GM23338 (cell line): ENCODE measurements at regions not wholly inside any gene's neighbourhood (a gene's known extent, or its start where the extent isn't known, plus 50 kb on each side); places are given as distances from the start of the nearest gene placed in this dataset.

Experiments
- CREB1 ChIP-seq: fragments of 250-450 bp; sonication (Bioruptor Pico); IDR thresholded peaks from 2 replicates; pipeline ENCODE4 v1.5.0; 2020; ENCODE audit warnings: low read depth, mild to moderate bottlenecking, moderate library complexity
- ETS1 ChIP-seq: IDR thresholded peaks from 2 replicates; pipeline ENCODE4 v1.6.1; 2016; ENCODE audit warnings: antibody characterized with exemption
- EZH2 ChIP-seq: fragments of 200-600 bp; sonication (generic); IDR thresholded peaks from one replicate; pipeline ENCODE4 v1.8.0; 2017; ENCODE audit warnings: antibody characterized with exemption, mild to moderate bottlenecking, low read depth; ENCODE audit not compliant: unreplicated experiment
- EZH2phosphoT487 ChIP-seq: fragments of 200-600 bp; sonication (generic); IDR thresholded peaks from one replicate; pipeline ENCODE4 v1.8.1; 2018; ENCODE audit warnings: antibody characterized with exemption; ENCODE audit not compliant: unreplicated experiment
- JUNB ChIP-seq: IDR thresholded peaks from one replicate; pipeline ENCODE4 v1.6.1; 2016; ENCODE audit warnings: antibody characterized with exemption; ENCODE audit not compliant: unreplicated experiment
- NANOG ChIP-seq: IDR thresholded peaks from 2 replicates; pipeline ENCODE4 v1.6.1; 2016; ENCODE audit warnings: antibody characterized with exemption, borderline replicate concordance
- POLR2AphosphoS5 ChIP-seq: IDR thresholded peaks from 2 replicates; pipeline ENCODE4 v1.6.1; 2016; ENCODE audit warnings: antibody characterized with exemption, low read depth
- REST ChIP-seq: IDR thresholded peaks from one replicate; pipeline ENCODE4 v1.6.1; 2018; ENCODE audit warnings: antibody characterized with exemption; ENCODE audit not compliant: unreplicated experiment
- STAT1 ChIP-seq: IDR thresholded peaks from one replicate; pipeline ENCODE4 v1.6.1; 2016; ENCODE audit warnings: antibody characterized with exemption; ENCODE audit not compliant: unreplicated experiment
- ZNF114 ChIP-seq: fragments of 250-450 bp; sonication (Bioruptor Pico); IDR thresholded peaks from 2 replicates; pipeline ENCODE4 v1.5.0; 2020; ENCODE audit warnings: mild to moderate bottlenecking, moderate library complexity
- ZNF331 ChIP-seq: fragments of 250-450 bp; sonication (Bioruptor Pico); IDR thresholded peaks from 2 replicates; pipeline ENCODE4 v1.5.0; 2020; ENCODE audit warnings: low read depth, mild to moderate bottlenecking, moderate library complexity
- TF ChIP-seq, protein P1 (sequence below), 2 experiments: fragments of 200-600 bp in 1 of 2; sonication (generic) in 1 of 2; conservative IDR thresholded peaks; 2 replicates each; pipeline versions ENCODE4 v1.5.1 to v1.6.1; 2016 to 2017; ENCODE audit warnings: antibody characterized with exemption in 2 of 2, low read depth in 2 of 2, mild to moderate bottlenecking in 2 of 2, moderate library complexity in 1 of 2
- TF ChIP-seq, protein P2 (sequence below): fragments of 250-450 bp; sonication (Bioruptor Pico); IDR thresholded peaks from 2 replicates; pipeline ENCODE4 v1.5.0; 2020; ENCODE audit warnings: mild to moderate bottlenecking, moderate library complexity

DNA sequence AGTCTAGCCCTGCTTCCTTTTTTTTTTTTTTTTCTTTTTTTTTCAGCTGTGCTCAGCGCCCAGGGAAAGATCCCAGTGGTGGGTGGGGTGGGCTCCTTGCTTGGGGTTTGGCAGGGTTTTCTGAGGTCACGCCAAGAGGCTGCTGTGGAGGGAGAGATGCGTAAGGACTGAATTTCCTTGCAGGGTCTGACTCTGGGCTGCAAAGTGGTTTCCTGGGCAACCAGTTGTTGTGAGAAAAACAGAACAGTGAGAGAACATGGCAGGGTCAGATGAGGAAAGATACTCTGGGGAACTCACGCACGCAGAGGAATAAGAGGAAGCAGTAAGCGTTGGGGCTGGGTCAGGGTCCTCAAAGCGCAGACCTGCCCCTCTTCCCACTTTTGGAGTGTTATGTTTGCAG is 119.5 kb downstream of the IRF8 start:
- TF ChIP-seq, protein P1, sequence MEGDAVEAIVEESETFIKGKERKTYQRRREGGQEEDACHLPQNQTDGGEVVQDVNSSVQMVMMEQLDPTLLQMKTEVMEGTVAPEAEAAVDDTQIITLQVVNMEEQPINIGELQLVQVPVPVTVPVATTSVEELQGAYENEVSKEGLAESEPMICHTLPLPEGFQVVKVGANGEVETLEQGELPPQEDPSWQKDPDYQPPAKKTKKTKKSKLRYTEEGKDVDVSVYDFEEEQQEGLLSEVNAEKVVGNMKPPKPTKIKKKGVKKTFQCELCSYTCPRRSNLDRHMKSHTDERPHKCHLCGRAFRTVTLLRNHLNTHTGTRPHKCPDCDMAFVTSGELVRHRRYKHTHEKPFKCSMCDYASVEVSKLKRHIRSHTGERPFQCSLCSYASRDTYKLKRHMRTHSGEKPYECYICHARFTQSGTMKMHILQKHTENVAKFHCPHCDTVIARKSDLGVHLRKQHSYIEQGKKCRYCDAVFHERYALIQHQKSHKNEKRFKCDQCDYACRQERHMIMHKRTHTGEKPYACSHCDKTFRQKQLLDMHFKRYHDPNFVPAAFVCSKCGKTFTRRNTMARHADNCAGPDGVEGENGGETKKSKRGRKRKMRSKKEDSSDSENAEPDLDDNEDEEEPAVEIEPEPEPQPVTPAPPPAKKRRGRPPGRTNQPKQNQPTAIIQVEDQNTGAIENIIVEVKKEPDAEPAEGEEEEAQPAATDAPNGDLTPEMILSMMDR (conservative IDR thresholded peaks at IDR 0.05; ENCODE audit: low read depth in 2 of 2): no peak
- TF ChIP-seq REST (no peak), POLR2AphosphoS5 (no peak), EZH2 (no peak), ETS1 (no peak), NANOG (no peak), EZH2phosphoT487 (no peak), JUNB (no peak), CREB1 (CRISPR knock-in tag) (no peak), ZNF114 (CRISPR knock-in tag) (no peak), STAT1 (no peak), ZNF331 (no peak)
- TF ChIP-seq, protein P2, sequence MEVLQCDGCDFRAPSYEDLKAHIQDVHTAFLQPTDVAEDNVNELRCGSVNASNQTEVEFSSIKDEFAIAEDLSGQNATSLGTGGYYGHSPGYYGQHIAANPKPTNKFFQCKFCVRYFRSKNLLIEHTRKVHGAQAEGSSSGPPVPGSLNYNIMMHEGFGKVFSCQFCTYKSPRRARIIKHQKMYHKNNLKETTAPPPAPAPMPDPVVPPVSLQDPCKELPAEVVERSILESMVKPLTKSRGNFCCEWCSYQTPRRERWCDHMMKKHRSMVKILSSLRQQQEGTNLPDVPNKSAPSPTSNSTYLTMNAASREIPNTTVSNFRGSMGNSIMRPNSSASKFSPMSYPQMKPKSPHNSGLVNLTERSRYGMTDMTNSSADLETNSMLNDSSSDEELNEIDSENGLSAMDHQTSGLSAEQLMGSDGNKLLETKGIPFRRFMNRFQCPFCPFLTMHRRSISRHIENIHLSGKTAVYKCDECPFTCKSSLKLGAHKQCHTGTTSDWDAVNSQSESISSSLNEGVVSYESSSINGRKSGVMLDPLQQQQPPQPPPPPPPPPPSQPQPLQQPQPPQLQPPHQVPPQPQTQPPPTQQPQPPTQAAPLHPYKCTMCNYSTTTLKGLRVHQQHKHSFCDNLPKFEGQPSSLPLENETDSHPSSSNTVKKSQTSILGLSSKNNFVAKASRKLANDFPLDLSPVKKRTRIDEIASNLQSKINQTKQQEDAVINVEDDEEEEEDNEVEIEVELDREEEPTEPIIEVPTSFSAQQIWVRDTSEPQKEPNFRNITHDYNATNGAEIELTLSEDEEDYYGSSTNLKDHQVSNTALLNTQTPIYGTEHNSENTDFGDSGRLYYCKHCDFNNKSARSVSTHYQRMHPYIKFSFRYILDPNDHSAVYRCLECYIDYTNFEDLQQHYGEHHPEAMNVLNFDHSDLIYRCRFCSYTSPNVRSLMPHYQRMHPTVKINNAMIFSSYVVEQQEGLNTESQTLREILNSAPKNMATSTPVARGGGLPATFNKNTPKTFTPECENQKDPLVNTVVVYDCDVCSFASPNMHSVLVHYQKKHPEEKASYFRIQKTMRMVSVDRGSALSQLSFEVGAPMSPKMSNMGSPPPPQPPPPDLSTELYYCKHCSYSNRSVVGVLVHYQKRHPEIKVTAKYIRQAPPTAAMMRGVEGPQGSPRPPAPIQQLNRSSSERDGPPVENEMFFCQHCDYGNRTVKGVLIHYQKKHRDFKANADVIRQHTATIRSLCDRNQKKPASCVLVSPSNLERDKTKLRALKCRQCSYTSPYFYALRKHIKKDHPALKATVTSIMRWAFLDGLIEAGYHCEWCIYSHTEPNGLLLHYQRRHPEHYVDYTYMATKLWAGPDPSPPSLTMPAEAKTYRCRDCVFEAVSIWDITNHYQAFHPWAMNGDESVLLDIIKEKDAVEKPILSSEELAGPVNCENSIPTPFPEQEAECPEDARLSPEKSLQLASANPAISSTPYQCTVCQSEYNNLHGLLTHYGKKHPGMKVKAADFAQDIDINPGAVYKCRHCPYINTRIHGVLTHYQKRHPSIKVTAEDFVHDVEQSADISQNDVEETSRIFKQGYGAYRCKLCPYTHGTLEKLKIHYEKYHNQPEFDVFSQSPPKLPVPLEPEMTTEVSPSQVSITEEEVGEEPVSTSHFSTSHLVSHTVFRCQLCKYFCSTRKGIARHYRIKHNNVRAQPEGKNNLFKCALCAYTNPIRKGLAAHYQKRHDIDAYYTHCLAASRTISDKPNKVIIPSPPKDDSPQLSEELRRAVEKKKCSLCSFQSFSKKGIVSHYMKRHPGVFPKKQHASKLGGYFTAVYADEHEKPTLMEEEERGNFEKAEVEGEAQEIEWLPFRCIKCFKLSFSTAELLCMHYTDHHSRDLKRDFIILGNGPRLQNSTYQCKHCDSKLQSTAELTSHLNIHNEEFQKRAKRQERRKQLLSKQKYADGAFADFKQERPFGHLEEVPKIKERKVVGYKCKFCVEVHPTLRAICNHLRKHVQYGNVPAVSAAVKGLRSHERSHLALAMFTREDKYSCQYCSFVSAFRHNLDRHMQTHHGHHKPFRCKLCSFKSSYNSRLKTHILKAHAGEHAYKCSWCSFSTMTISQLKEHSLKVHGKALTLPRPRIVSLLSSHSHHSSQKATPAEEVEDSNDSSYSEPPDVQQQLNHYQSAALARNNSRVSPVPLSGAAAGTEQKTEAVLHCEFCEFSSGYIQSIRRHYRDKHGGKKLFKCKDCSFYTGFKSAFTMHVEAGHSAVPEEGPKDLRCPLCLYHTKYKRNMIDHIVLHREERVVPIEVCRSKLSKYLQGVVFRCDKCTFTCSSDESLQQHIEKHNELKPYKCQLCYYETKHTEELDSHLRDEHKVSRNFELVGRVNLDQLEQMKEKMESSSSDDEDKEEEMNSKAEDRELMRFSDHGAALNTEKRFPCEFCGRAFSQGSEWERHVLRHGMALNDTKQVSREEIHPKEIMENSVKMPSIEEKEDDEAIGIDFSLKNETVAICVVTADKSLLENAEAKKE: no peak
